NOMO-1 treated with DMSO at 0.1 percent for 48 hours (cell line): ENCODE measurements at regions not wholly inside any gene's neighbourhood (a gene's known extent, or its start where the extent isn't known, plus 50 kb on each side); places are given as distances from the start of the nearest gene placed in this dataset.
"Not testable (repeated sequence)": the region's sequence is repeated elsewhere in the genome, so short reads cannot be mapped to it uniquely, and the experiment has no call there.

Experiments
- DNase-seq: peaks from one replicate; lab custom pipeline; 2025; ENCODE audit not compliant: unreplicated experiment; lab: John Stamatoyannopoulos, UW

DNA sequence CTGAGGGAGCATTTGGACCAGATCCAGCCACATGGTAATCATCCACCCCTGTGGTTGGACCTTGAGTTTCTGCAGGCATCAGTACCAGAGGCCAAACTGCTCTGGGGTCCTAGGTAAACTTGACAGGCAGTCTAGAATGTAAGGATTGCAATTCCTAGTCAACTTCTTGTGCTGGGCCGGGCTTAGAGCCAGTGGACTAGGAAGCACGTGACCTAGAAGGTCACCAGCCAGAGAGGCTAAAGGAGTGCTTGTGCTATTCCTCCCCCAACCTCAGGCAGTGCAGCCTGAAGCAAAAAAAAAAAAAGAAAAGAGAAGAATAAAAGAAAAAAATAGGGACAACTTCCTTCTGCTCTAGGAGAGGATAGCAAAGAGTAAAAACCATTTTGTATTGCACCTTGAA is 406.2 kb upstream of the FTMT start:
- no peak for DNase-seq

DNA sequence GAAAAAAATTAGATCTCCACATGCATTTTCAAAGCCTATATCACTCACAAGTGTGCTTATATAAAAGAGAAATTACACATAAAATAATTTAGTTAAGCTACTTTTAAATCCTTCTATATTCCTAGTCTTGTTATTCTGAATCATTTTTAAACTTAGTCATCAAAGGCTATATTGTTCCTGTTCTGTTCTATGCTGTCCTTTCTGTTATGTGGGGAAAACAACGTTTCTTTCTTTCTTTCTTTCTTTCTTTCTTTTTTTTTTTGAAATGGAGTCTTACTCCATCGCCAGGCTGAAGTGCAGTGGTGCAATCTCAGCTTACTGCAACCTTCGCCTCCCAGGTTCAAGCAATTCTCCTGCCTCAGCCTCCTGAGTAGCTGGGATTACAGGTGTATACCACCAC is 389.2 kb upstream of the FTMT start:
- DNase-seq = no peak

DNA sequence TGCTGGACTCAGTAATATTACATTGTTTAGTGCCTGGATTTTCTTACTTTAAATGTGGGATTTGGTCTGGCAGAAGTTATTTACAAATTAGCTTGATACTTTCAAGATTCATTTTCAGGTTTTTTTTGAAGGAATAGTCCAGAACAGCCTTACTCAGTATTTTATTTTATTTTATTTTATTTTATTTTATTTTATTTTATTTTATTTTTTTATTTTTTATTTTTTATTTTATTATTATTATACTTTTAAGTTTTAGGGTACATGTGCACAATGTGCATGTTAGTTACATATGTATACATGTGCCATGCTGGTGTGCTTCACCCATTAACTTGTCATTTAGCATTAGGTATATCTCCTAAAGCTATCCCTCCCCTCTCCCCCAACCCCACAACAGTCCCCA is 380.5 kb upstream of the FTMT start:
- DNase-seq = not testable (repeated sequence)

DNA sequence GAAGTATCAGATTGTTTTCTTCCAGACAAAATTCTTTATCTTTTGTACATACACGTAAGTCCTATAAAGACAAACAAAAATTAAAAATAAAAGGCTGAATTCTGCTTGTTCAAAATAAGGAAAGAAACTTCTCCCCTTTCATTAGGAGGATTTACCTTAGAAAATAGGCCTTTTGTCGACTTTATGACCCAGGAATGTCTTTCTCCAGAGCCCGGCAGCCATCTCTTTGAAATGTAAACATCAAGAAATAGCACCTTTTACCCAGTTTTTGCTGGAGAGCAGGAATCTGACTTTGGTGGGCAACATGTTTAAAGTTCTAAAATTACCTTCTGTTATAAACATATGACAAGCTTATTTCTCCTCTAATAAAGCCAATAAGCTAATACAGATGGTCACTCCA is 373.0 kb upstream of the FTMT start:
- DNase-seq = no peak

DNA sequence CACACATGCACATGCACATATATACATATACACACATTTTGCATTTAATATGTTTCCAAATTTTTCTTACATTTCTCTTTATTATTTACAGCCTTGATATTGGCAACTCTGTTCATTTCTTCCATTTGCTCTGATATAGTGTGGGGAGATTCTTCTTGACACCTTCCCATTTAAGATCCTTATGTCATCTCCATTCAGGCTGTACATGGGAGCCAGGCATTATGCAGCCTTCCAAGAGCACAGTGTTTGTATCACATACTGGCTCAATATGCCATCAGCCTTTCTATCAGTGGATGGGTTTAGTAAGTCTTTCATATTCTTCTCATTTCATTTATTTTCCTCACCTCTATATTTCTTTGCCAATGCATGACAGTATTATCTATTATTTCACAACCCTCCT is 372.3 kb upstream of the FTMT start:
- no peak for DNase-seq

DNA sequence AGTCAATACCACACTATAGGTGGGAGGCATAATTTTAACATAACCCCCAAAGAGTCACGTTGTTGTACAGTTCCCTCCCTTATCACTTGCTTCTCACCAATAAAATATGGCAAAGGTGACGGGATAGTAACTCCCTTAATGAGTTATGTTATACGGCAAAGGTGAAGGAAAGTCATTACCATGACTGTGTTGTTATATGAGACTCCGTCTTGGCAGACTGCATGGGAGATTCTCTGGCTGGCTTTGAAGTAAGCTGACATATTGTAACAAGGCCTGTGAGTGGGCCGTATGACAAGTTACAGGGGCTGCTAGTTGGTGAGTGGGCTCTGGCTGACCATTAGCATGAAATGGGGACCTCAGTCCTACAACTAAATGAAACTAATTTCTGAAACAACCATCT is 366.4 kb upstream of the FTMT start:
- no peak for DNase-seq

DNA sequence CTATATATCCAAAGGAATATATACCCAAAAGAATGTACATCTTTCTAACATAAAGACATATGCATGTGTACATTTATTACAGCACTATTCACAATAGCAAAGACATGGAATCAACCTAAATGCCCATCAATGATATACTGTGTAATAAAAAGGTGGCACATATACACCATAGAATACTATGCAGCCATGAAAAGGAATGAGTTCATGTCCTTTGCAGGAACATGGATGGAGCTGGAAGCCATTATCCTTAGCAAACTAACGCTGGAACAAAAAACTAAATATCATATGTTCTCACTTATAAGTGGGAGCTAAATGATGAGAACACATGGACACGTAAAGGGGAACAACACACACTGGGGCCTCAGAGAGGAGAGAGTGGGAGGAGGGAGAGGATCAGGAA is 365.7 kb upstream of the FTMT start:
- DNase-seq = not testable (repeated sequence)

DNA sequence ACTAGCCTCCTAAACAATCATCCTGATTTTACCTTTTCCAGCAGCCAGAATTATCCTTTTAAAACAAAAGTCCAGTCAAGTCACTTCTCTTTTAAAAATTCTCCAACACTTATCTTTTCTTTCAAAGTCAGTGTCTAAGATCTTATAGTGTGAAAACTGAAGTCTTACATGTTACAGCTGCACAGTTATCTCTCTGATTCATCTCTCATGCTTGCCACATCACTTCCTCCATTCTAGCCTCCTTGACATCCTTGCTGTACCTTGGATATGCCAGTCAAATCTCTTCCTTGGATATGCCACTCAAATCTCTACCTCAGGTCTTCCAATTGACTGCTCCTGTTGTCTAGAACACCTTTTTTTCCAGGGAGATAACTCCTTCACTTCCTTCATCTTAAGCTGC is 361.7 kb upstream of the FTMT start:
- DNase-seq = no peak

DNA sequence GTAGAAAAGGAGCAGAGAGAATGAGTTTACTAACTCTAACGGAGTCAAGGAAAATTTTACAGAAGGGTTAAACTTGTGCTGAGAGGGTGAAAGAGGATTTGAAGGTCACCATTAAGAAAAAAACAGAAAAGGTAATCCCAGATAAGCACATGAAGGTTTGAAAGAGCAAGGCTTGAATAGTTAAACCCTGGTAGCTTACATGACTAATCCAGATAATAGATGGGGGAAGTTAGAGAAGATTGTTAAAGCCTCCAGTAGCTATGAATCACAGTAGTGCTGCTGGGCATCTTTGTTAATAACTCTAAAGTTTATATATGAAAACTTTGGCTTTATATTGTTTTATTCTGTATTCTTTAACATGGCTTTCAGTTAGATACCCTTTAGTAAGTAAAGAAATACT is 354.5 kb upstream of the FTMT start:
- no peak for DNase-seq

DNA sequence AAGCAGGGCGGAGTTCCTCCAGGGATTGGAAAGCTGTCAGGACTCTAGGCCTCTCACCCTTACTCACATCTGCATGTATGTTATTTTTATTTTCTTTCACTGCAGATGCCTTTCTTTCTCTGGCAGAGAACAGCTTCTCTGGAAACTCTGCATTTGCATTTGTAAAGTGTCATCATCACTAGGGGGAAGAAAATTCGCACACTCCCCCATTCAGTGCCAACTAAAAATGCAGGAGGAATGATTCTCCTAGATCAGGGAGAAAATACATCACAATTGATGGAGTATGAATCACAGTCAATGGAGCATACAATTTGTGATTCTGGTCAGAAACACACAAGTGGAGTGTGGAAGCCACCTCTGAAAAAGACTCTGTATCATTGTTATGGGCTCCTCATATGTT is 351.4 kb upstream of the FTMT start:
- DNase-seq = no peak

DNA sequence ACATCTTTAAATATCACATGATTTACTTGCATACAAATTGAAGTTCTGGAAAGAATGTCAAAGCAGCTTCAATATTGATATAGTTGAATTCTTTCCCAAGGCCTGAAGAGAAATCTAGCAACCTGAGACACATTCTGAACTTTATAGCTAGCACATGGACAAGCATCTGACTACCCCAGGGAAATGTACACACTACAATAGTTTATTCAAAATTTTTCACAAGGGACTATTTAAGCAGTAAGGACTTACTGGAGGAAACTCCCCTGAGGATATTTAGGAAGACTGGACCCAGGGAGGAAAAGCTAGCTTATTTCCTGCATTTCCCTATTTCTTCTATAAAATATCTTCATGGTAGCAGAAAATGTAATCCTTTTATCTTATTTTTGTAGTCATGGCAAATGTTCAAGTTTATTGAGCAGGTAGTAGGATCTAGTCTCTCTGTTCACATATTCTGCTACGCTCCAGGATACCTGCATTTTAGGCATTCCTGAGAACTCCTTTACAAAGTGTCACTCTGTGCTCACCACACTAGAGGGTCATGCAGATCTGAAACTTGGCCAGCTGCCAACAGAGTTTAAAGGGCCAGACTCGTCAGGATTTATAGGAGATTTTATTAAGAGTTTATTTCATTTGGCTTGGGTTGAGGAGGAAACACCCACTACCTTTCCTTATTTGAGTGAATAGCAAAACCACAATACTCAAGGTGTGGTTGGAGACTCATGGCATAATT is 348.4 kb upstream of the FTMT start:
- DNase-seq = peak; percentile 22

DNA sequence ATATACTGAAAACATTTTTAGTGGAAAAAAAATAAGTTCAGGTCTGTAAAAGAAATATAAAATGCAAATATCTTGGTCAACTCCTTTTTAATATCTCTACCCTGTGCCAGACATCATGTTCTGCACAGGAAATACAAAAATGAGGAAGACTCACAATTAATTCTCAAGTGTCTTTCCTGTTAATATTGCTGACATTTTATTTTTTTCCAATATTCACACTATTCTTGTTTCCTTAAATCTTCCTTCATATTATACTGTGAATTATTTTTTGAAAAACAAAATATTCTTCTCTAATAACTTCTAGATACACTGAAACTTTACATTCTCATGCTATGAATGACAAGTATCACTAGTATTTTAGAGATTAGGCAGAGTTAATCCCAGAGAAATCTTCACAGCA is 334.7 kb upstream of the FTMT start:
- no peak for DNase-seq

DNA sequence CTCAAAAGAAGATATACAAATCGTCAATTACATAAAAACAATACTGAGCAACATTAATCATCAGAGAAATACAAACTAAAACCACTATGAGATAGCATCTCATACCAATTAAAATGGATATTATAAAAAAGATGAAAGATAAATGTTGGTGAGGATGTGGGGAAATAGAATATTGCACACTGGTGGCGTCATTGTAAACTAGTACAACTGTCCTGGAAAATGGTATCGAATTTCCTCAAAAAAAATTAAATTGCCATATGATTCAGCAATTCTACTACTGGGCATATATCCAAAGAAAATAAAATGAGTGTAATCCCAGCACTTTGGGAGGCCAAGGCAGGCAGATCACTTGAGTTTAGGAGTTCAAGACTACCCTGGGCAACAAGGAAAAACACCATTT is 326.0 kb upstream of the FTMT start:
- no peak for DNase-seq

DNA sequence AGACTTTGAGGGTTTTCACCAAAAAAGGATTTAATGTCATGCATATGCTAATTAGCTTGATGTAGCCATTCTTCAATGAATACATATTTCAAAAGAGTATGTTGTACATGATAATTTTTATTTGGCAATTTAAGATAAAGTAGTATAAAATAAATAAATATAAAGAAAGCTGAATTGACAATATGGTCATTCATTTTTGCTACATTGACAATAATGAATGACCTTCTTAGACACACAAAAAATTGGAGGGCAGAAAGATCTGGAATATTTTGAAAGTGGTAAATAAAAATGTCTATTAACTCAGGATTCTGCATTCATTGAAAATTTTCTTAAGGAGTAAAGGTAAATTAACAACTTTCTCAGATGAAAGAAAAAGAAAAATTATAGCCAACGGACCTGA is 324.8 kb upstream of the FTMT start:
- no peak for DNase-seq

DNA sequence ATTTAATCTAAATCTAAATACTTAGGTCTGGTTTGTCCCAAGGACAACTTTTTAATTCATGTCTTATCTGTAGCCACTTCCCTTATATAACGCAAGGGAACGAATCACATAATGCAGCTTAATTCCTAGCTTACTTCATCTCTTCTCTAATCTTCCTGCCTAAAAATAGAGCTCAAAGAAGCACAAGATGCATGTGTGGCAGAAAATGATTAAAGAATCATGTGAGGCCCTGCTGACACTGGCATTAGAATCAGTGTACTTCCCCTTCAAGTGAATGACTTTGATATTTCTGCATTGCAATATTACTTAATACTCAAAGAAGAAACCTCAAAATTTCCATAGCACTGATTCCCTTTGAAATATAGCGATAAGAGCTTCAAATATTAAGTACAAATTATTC is 317.9 kb upstream of the FTMT start:
- no peak for DNase-seq

DNA sequence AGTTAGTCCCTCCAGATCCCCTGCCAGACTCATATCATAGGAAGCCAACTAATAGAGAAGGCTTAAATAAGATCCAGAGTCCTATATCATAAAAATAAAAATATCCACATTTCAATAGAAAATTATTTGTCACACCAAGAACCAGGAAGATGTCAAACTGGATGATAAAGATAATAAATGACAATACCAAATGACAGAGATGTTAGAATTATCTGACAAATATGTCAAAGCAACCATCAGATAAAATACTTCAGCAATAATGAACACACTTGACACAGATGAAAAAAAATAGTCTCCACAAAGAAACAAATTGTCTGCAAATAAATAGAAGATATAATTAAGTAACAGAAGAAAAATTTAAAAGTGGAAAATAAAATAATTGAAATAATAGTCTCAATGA is 300.7 kb upstream of the FTMT start:
- no peak for DNase-seq

DNA sequence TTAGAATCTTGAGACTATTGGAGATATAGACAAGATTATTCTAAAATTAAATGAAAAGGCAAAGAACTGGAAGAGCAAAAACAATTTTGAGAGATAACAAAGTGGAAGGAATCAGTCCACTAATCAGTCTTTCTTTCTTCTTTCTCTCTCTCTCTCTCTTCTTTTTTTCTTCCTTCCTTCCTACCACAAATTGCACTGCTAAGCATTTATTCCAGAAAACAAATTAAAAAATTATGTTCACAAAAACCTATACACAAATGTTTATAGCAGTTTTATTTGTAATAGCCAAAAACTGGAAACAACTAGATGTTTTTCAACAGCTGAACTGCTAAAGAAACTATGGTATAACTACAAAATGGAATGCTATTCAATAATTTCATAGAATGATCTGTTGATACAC is 291.9 kb upstream of the FTMT start:
- DNase-seq = no peak

DNA sequence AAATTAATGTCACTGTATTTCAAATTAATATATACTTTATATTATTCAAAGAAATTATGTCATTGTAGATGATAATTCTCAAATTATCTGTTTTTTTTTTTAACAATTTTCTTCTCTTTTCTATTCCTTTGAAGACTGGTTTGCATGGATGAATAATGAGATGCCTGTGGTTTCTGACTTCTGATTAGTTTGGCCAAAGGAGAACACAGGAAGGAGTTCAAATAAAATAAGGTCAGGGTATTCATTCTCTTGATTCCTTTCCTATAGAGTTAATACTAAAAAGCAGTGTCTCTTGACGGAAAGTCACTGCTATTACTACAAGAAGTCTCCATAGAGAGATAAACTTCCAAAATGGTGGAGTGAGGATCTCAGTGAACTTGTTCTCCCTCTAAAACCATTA is 279.6 kb upstream of the FTMT start:
- no peak for DNase-seq

DNA sequence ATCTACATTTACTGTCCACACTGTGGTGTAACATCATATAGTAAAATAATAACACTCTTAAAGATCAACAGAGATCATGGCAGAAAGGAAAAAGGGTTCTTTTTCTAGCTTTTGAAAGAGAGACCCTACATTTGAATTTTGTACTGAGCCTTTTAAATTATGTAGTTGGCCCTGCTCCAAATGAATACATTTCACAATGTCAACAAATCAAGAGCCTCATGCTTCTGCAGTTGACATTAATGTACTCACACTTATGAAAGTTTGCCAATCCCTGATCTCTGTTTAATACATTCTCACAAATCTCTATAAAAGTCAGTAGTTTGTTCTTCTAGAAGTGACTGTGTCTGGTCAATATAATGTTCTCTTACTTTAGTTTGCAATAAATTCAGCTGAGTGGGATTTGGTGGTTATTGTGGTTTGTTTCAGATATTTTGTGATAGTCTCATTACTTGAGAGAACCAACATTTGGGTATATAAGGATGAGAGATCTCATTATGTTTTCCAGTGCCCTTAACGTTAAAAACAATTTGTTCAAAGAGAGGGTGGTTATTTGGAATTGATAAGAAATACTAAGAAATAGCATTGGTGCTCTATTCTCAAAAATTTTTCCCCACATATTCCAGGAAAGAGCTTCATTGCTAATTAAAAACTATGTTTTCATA is 277.8 kb upstream of the FTMT start:
- no peak for DNase-seq

DNA sequence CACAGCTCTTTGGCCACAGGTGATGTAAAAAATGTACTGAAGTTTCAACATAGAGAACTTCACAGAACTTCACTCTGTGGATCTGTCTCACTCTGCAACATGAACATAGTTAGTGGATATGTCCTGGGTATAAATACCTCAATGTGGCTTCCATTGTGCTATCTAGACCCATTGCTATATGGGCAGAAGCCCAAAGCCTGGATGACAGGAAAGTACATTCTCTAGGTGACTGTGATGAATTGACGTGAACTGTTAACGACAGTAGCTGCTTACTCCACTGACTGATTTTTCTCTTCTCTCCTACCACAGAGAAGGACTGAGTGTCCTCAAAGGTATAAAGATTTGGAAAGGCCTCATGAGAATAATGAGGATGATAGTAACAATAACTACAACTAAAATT is 270.1 kb upstream of the FTMT start:
- no peak for DNase-seq

DNA sequence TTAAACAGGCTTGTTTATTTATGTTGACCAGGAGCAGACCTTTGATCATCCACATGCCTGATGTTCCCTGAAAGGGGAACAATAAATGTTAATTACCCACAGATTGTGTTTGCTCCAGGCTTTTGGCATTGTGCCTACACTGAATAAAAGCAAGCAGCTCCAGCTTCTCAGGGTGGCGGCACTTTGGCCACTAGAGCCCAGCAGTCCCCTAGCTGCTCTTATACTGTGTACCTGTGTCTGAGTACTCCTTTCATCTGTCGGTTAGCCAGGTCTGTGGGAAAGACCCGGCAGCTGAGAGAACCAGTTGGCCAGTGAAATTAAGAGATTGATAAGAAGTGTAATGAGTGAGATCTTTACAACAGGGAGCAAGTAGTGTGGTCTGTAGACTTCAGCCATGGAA is 254.8 kb upstream of the FTMT start:
- DNase-seq = no peak

DNA sequence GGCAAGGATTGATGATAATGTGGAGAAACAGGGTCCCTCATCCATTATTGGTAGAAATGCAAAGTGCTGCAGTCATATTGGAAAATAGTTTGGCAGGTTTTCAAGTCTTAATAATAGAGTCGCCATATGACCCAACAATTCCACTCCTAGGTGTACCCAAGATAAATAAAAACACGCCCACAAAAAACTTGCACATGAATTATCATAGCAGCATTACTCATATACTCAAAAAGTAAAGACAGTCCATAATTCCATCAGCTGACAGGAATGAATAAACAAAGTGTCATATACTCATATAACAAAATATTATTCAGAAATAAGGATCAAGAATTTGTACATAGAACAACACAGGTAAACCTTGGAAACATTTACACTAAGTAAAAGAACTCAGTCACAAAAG is 242.9 kb upstream of the FTMT start:
- no peak for DNase-seq

DNA sequence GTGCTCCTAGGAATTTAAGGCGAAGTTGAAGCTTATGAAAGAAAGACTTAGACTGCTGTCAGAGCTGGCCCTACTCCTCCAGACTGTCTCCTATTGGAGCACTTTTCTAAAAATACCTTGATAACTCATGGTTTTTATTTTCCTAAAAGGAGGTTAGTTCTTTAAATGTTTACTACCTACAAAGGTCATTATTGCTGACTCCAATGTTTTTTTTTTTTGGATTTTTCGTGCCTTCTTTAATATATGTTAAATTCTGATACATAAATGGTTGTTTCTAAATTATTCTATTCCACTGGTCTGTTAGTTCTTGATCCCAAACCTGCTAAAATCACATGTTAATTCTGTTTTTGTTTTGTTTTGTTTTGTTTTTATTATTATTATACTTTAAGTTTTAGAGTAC is 227.6 kb upstream of the FTMT start:
- no peak for DNase-seq
